GM23248 (cell line): ENCODE measurements at regions not wholly inside any gene's neighbourhood (a gene's known extent, or its start where the extent isn't known, plus 50 kb on each side); places are given as distances from the start of the nearest gene placed in this dataset.

ENCODE experiments used
- DNase-seq: peaks from one replicate; pipeline ENCODE4 v3.0.0-alpha.2; 2015
- H2AFZ ChIP-seq: fragments of 200-600 bp; sonication (generic); 2 replicates; pipeline ENCODE4 v1.6.1; 2016; ENCODE audit warnings: antibody characterized with exemption
- H3F3A ChIP-seq: fragments of 200-600 bp; sonication (generic); 2 replicates; pipeline ENCODE4 v1.6.1; 2016; ENCODE audit warnings: mild to moderate bottlenecking, antibody characterized with exemption, mixed run types; ENCODE audit not compliant: insufficient read depth
- H3K27ac ChIP-seq: fragments of 200-600 bp; sonication (generic); 2 replicates; pipeline ENCODE4 v1.5.1; 2016; ENCODE audit warnings: mild to moderate bottlenecking
- H3K27me3 ChIP-seq: fragments of 200-600 bp; sonication (generic); replicated peaks from 2 replicates; pipeline ENCODE4 v1.6.1; 2016; ENCODE audit warnings: mild to moderate bottlenecking; ENCODE audit not compliant: insufficient read depth
- H3K36me3 ChIP-seq: fragments of 200-600 bp; sonication (generic); 2 replicates; pipeline ENCODE4 v1.6.1; 2016; ENCODE audit warnings: low read depth, mild to moderate bottlenecking
- H3K4me1 ChIP-seq: fragments of 200-600 bp; sonication (generic); 2 replicates; pipeline ENCODE4 v1.6.1; 2016; ENCODE audit warnings: mild to moderate bottlenecking; ENCODE audit not compliant: insufficient read depth
- H3K4me2 ChIP-seq: fragments of 200-600 bp; sonication (generic); one replicate; pipeline ENCODE4 v1.6.1; 2016; ENCODE audit warnings: mild to moderate bottlenecking; ENCODE audit not compliant: unreplicated experiment
- H3K4me3 ChIP-seq: fragments of 200-600 bp; sonication (generic); 2 replicates; pipeline ENCODE4 v1.5.1; 2016; ENCODE audit warnings: mild to moderate bottlenecking
- H3K79me2 ChIP-seq: fragments of 200-600 bp; sonication (generic); 2 replicates; pipeline ENCODE4 v1.6.1; 2016; ENCODE audit warnings: mild to moderate bottlenecking; ENCODE audit not compliant: insufficient read depth
- H3K9ac ChIP-seq: fragments of 200-600 bp; sonication (generic); 2 replicates; pipeline ENCODE4 v1.6.1; 2016; ENCODE audit warnings: mild to moderate bottlenecking
- H3K9me2 ChIP-seq: fragments of 200-600 bp; sonication (generic); 2 replicates; pipeline ENCODE4 v1.6.1; 2016; ENCODE audit warnings: mixed run types, mild to moderate bottlenecking, moderate library complexity; ENCODE audit not compliant: insufficient read depth
- H3K9me3 ChIP-seq: fragments of 200-600 bp; sonication (generic); one replicate; pipeline ENCODE4 v1.6.1; 2017; ENCODE audit warnings: low read depth
- H4K20me1 ChIP-seq: fragments of 200-600 bp; sonication (generic); 2 replicates; pipeline ENCODE4 v1.6.0; 2016; ENCODE audit not compliant: insufficient read depth
- EZH2 ChIP-seq: fragments of 200-600 bp; sonication (generic); IDR thresholded peaks from 2 replicates; pipeline ENCODE4 v1.6.1; 2018; ENCODE audit warnings: antibody characterized with exemption, mild to moderate bottlenecking; ENCODE audit not compliant: insufficient read depth, poor library complexity, severe bottlenecking
- EZH2phosphoT487 ChIP-seq: fragments of 200-600 bp; sonication (generic); IDR thresholded peaks from 2 replicates; pipeline ENCODE4 v1.6.1; 2018; ENCODE audit warnings: antibody characterized with exemption, moderate library complexity, mild to moderate bottlenecking, low read depth; ENCODE audit not compliant: insufficient read depth
- WGBS, 2 experiments: methylation state at CpG; one replicate each; pipeline ENCODE4 v1.1.6; 2015 to 2017; ENCODE audit warnings: low lambda C conversion rate in 2 of 2, low coverage in 1 of 2; ENCODE audit errors: missing lambda C conversion rate in 2 of 2; 5-methylcytosine and 5-hydroxymethylcytosine counted together
- in situ Hi-C: fragments of 300-500 bp; cut with MboI; formaldehyde crosslinking; loops from 2 replicates; pipeline ENCODE4 v1.15.0; 2020

DNA sequence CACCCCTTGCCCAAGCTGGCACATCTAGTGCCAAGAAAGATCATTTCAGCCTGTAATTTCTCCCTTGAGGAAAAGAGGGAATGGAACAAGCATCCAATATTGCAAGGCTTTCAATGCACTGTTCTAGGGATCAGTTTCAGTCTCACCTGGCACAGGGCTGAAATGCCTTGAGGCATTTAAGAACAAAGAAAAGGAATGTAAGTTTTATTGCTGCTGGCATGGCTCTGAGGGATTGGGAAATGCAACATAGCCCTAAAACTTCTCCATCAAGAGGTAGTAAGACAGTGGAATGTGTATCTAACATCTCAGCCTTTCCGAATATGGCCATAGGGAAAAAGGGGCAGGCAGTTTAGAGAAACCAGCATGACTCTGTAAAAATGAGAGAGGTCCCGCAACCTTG is 732.6 kb upstream of the LCORL start:
- no peak for TF ChIP-seq EZH2phosphoT487
- TF ChIP-seq EZH2, result no peak
- H3K9me2 ChIP-seq, result no peaks in the 10 kb centered on the region
- no peak for DNase-seq
- no peak overlapping the region for H3K27ac ChIP-seq
- no peak overlapping the region for H2AFZ ChIP-seq
- H3F3A ChIP-seq, result no peaks in the 10 kb centered on the region
- H3K9ac ChIP-seq, result no peak overlapping the region
- no peaks in the 10 kb centered on the region for H3K36me3 ChIP-seq
- no peaks in the 10 kb centered on the region for H3K27me3 ChIP-seq
- H3K4me2 ChIP-seq, result no peak overlapping the region
- in situ Hi-C loops, result no loop called here
- H3K9me3 ChIP-seq, result no peaks in the 10 kb centered on the region
- no peaks in the 10 kb centered on the region for H3K4me1 ChIP-seq
- H3K79me2 ChIP-seq, result no peaks in the 10 kb centered on the region
- no peaks in the 10 kb centered on the region for H4K20me1 ChIP-seq
- H3K4me3 ChIP-seq, result no peak overlapping the region
- WGBS, 2 experiments, result 22 to 26% methylated on average over 2 of the region's 2 CpGs

DNA sequence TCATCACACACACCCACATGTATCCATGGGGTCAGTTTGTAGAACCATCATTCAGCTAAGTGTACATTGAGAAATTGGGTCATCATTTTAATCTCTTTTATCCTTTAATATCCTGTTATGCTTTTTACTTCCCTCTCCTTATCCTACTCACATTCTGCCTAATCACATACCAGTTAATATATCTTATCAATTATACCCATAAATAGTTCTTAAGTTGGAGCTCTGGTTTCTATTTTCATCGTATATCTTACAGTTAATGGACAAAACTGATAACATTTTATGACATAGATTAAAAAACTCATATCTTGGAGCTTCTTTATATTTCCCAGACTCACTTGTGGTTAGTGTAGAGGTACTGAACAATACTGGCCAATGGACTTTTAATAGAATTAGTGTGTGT is 729.5 kb upstream of the LCORL start:
- no peak overlapping the region for H3K9ac ChIP-seq
- peaks cover 4% of the 10 kb centered on the region for H3K9me3 ChIP-seq
- H3F3A ChIP-seq, result no peaks in the 10 kb centered on the region
- H2AFZ ChIP-seq, result no peak overlapping the region
- 19 to 42% methylated on average over 1 of the region's 1 CpG for WGBS, 2 experiments
- no peak for DNase-seq
- H3K4me2 ChIP-seq, result no peak overlapping the region
- no peaks in the 10 kb centered on the region for H3K27me3 ChIP-seq
- TF ChIP-seq EZH2phosphoT487, result no peak
- no peak for TF ChIP-seq EZH2
- H3K4me1 ChIP-seq, result no peaks in the 10 kb centered on the region
- H3K9me2 ChIP-seq, result no peaks in the 10 kb centered on the region
- no peaks in the 10 kb centered on the region for H3K36me3 ChIP-seq
- H4K20me1 ChIP-seq, result no peaks in the 10 kb centered on the region
- in situ Hi-C loops, result no loop called here
- H3K4me3 ChIP-seq, result no peak overlapping the region
- no peak overlapping the region for H3K27ac ChIP-seq
- no peaks in the 10 kb centered on the region for H3K79me2 ChIP-seq

DNA sequence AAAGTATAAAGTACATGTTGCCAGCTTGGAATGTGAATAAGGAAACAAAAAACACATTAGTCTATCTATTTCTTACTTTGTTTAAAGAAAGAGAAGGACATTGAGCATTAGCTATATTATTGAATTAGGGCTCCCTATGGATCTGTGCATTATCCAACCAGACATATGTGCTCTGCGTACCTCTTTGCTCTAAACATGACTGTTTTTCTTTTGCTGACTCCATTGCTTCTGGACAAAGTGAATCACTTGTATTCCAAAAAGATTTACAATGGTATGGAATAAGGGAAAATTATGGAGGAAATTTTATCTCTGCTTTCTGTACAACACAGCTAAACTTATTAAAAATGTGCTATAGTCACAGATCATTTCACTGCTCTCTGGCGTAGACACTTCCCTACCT is 727.8 kb upstream of the LCORL start:
- H3K4me2 ChIP-seq, result no peak overlapping the region
- no peaks in the 10 kb centered on the region for H3K27me3 ChIP-seq
- no peak overlapping the region for H3K4me3 ChIP-seq
- no peaks in the 10 kb centered on the region for H3K79me2 ChIP-seq
- H3K4me1 ChIP-seq, result no peaks in the 10 kb centered on the region
- 11 to 12% methylated on average over 2 of the region's 2 CpGs for WGBS, 2 experiments
- no peaks in the 10 kb centered on the region for H3K36me3 ChIP-seq
- peaks cover 4% of the 10 kb centered on the region for H3K9me3 ChIP-seq
- DNase-seq, result no peak
- no peak overlapping the region for H3K9ac ChIP-seq
- no peaks in the 10 kb centered on the region for H3F3A ChIP-seq
- H3K9me2 ChIP-seq, result no peaks in the 10 kb centered on the region
- no peak overlapping the region for H3K27ac ChIP-seq
- no peak for TF ChIP-seq EZH2phosphoT487
- in situ Hi-C loops, result no loop called here
- H2AFZ ChIP-seq, result no peak overlapping the region
- H4K20me1 ChIP-seq, result no peaks in the 10 kb centered on the region

DNA sequence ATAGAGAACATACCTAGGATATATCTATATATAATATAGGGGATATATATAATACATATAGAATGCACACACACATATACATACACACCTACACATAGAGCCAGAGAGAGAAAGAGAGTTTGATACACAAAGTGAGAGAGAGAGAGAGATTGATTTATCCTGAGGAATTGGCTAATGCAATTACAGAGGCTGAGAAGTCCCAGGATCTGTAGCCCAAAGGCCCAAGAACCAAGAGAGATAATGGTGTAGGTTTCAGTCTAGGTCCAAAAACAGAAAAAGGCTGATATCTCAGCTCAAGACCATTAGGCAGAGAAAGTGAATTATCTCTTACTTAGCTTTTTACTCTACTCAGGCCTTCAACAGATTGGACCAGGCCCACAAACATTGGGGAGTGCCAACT is 715.0 kb upstream of the LCORL start:
- Histone ChIP-seq H3F3A (no peaks in the 10 kb centered on the region), H2AFZ (no peak overlapping the region), H3K9me2 (no peaks in the 10 kb centered on the region), H3K79me2 (no peaks in the 10 kb centered on the region), H3K4me1 (no peaks in the 10 kb centered on the region), H3K4me2 (no peak overlapping the region), H4K20me1 (no peaks in the 10 kb centered on the region), H3K36me3 (no peaks in the 10 kb centered on the region), H3K4me3 (no peak overlapping the region), H3K9ac (no peak overlapping the region), H3K27ac (no peak overlapping the region), H3K9me3 (no peaks in the 10 kb centered on the region), H3K27me3 (no peaks in the 10 kb centered on the region)
- in situ Hi-C loops, result no loop called here
- TF ChIP-seq EZH2 (no peak), EZH2phosphoT487 (no peak)
- DNase-seq, result no peak

DNA sequence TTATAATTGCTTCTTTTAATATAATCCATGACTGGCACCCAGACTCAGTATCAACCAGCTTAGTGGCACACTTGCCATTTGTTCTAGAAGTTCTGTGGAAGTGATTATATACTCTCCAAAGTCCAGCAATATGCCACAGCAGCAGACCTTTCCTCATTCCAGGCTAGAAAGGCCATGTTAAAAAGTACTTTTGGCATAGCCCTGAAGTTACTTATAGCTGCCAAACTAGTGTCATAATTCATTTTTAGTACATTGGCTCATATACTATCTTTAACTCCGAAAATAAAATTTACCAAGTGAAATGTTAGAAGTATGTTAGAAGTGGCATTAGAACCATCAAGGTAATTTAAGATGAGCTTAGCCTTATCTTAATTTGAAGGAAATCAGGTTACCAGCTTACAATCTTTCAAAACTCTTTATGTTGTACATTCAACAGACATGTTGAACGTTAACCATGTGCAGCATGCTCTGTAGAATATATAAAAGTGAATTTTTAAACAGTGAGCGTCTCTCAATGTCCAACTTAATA is 714.2 kb upstream of the LCORL start:
- Histone ChIP-seq H3K27me3 (no peaks in the 10 kb centered on the region), H3F3A (no peaks in the 10 kb centered on the region), H2AFZ (no peak overlapping the region), H4K20me1 (no peaks in the 10 kb centered on the region), H3K4me3 (no peak overlapping the region), H3K36me3 (no peaks in the 10 kb centered on the region), H3K27ac (no peak overlapping the region), H3K9me3 (no peaks in the 10 kb centered on the region), H3K9me2 (no peaks in the 10 kb centered on the region), H3K4me1 (no peaks in the 10 kb centered on the region), H3K79me2 (no peaks in the 10 kb centered on the region), H3K9ac (no peak overlapping the region), H3K4me2 (no peak overlapping the region)
- in situ Hi-C loops, result no loop called here
- 5 to 15% methylated on average over 3 of the region's 3 CpGs for whole genome bisulfite sequencing, 2 experiments
- no peak for DNase-seq
- TF ChIP-seq EZH2phosphoT487 (no peak), EZH2 (no peak)
